GM12875 (cell line): ENCODE measurements at regions not wholly inside any gene's neighbourhood (a gene's known extent, or its start where the extent isn't known, plus 50 kb on each side); places are given as distances from the start of the nearest gene placed in this dataset.

Experiments
- H3K4me3 ChIP-seq: one replicate; pipeline ENCODE4 v1.5.1; 2011; ENCODE audit warnings: low read depth, low read length, control low read depth
- CTCF ChIP-seq: IDR thresholded peaks from 2 replicates; pipeline ENCODE4 v1.5.1; 2011; ENCODE audit warnings: low read depth, mild to moderate bottlenecking, control low read depth, inconsistent platforms, low read length, moderate library complexity, borderline replicate concordance; ENCODE audit not compliant: insufficient read depth

- TF ChIP-seq CTCF, result no peak
- H3K4me3 ChIP-seq, result no peak overlapping the region
Observed at GRCh38 chr15:46660096-46660842, 1025.4 kb downstream of the SQOR start.

DNA sequence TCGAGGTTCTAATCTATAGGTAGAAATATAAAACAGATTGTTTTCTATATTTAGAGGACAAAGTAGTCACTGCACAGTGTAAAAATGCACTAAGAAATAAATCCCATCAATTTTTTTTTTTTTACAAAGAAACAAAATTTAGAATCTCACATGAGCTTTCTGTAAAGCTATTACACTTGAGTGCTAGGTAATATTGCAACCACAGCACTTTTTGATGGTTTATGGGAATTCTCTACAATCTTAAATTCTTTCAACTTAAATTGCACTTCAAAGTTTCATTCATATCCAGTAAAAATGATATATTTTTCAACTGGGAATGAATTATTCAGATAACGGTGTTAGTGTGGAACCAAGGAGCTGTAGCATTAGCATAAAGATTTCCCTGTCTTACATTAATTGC, 1035.4 kb downstream of the SQOR start:
- H3K4me3 ChIP-seq, result no peak overlapping the region
- TF ChIP-seq CTCF, result no peak

GRCh38 chr15:46671336-46671735, 1036.5 kb downstream of the SQOR start:
- no peak overlapping the region for H3K4me3 ChIP-seq
- no peak for TF ChIP-seq CTCF

- H3K4me3 ChIP-seq, result no peak overlapping the region
- TF ChIP-seq CTCF, result no peak
Observed at GRCh38 chr15:46672041-46672440, 1037.2 kb downstream of the SQOR start.

DNA sequence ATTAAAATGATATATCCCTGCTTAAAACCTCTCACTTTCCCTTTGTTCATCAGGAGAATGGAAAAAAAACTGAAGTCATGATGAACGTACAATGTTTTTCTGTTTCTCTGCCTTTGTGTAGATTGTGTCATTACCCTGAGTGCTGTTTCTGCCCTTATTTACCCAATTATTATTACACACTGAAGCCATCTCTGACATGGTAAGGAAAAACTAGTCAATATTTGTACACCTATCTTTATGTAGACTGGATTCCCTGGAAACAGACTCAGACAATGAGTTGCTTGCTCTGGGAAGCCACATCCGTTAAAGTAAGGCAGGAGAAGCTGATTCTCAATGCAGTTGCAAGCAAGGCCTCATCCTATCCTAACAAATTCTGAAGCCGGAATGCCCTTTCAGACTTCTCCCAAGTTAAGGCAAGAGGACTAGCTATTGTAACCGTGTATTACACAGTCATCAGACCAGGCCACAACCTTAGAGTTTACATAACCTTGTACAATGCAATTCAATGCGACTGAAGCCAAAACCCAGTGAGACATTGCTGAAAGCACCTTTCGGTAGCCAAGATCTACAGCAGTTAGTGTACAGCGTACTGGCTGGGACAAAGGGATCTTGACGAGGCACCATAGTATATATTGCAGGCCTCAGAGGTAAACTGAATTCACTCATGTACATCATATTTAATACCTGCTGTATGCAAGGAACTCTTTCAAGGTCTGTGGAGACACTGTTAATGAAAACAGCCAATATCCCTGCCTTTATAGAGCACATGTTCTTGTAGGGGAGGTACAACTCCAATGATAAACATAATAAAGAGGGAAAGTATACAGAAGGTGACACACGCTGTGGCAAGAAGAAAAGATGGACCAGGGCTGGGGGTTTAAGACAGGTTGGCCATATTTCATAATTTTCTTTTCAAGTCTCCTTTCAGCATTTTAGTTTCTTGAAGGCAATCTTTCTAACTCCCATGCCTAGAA, 1040.8 kb upstream of the SEMA6D start:
- no peak for TF ChIP-seq CTCF

GRCh38 chr15:46677491-46677890, 1039.8 kb upstream of the SEMA6D start:
- TF ChIP-seq CTCF, result no peak
- H3K4me3 ChIP-seq, result no peak overlapping the region

More for the DNA sequence above, 1040.8 kb upstream of the SEMA6D start:
- no peak overlapping the region for H3K4me3 ChIP-seq
